GM21423 (cell line): ENCODE measurements at regions not wholly inside any gene's neighbourhood (a gene's known extent, or its start where the extent isn't known, plus 50 kb on each side); places are given as distances from the start of the nearest gene placed in this dataset.

ENCODE experiments used
- ATAC-seq: cut with Tn5 transposase; IDR thresholded peaks from one replicate; pipeline ENCODE4 v1.9.1; 2021; ENCODE audit warnings: mild to moderate bottlenecking, moderate library complexity; ENCODE audit not compliant: unreplicated experiment

- no peak for ATAC-seq
Measured at GRCh38 chr4:161133586-161134276, 1030.1 kb downstream of the FSTL5 start.

- peak; percentile 91 for ATAC-seq
Measured at GRCh38 chr4:161132715-161133425, 1030.9 kb downstream of the FSTL5 start.

DNA sequence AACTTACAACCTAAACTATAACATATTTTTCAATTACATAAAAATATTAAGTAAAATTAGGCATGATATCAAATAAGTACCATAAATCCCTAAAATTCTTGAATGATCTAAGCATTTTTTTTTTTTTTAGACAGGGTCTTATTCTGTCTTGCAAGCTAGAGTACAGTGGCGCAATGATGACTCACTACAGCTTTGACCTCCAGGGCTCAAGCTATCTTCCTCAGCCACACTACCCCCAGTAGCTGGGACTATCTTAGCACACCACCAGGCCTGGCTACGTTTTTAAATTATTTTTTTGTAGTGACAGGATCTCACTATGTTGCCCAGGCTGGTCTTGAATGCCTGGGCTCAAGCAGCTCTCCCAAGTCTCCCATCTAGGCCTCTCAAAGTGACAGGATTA lies 1042.3 kb downstream of the FSTL5 start:
- ATAC-seq, result no peak

DNA sequence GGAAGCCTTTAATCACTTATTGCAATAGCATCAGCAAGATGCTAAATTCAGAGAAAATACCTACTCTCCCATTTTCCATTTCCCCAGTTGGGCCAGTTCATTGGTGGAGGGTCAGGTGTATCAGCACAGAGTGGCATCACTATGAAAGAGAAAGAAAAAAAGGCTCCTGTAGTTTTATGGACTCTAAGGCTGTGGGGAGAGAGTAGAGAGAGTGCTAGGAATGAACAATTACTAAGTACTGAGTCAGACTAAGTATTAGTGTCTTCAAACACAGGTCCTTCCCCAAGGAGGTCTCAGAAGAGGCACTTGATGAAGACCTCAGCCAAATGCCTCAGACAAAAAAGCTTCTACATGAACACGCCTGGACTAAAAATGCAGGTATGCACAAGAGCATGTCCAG lies 1061.9 kb downstream of the FSTL5 start:
- no peak for ATAC-seq

GRCh38 chr4:161097821-161098220 lies 1066.0 kb downstream of the FSTL5 start:
- no peak for ATAC-seq

- ATAC-seq, result no peak
Measured at GRCh38 chr4:161061046-161061445, 1102.8 kb downstream of the FSTL5 start.
